ENCODE measurements at regions not wholly inside any gene's neighbourhood (a gene's known extent, or its start where the extent isn't known, plus 50 kb on each side); places are given as distances from the start of the nearest gene placed in this dataset.

DNA sequence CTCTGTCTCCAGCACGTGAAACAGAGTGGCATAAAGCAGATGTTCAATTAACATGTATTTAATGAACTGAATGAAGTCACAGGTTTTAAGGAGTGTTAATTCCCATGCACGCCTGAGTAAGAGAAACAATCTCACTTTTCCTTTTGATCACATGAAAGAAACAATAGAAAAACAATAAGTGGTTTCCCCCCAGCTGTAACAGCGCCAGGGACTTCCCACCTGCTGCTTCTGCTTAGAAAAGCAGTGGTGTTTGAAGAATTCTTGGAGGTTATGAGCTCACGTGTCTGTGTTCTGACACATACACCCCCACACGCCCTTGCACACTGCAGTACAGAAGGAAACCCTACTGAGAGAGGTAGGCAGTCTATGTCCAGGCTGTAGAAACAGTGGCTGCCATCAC is 51.3 kb upstream of the FRMD4A start:
- TF ChIP-seq CTCF (conservative IDR thresholded peaks at IDR 0.05; ENCODE audit: low read length) = no peak
- TF ChIP-seq EZH2phosphoT487 (IDR thresholded peaks at IDR 0.05; ENCODE audit: borderline replicate concordance) = no peak
- Histone ChIP-seq H3K36me3 (ENCODE audit: insufficient read depth, low read length) (no peaks in the 10 kb centered on the region), H2AFZ (ENCODE audit: low read length) (no peak overlapping the region), H3K9me2 (replicated peaks; ENCODE audit: low read depth, low read length) (no peaks in the 10 kb centered on the region), H3K9me3 (ENCODE audit: insufficient read depth, low read depth, low read length) (no peaks in the 10 kb centered on the region), H3K79me2 (ENCODE audit: insufficient read depth, low read length) (no peaks in the 10 kb centered on the region), H3K9ac (ENCODE audit: low read depth, low read length, poor library complexity, severe bottlenecking) (no peak overlapping the region), H3K4me1 (ENCODE audit: insufficient read depth, low read length, poor library complexity, severe bottlenecking) (peaks cover 29% of the 10 kb centered on the region), H3F3A (ENCODE audit: low read depth) (no peaks in the 10 kb centered on the region), H4K20me1 (ENCODE audit: insufficient read depth, low read length, poor library complexity, severe bottlenecking) (no peaks in the 10 kb centered on the region), H3K4me3 (ENCODE audit: low read length, poor library complexity, severe bottlenecking) (no peak overlapping the region), H3K27me3 (ENCODE audit: insufficient read depth, low read length, poor library complexity, severe bottlenecking) (no peaks in the 10 kb centered on the region), H3K4me2 (ENCODE audit: low read depth, low read length, poor library complexity, severe bottlenecking) (no peak overlapping the region)

DNA sequence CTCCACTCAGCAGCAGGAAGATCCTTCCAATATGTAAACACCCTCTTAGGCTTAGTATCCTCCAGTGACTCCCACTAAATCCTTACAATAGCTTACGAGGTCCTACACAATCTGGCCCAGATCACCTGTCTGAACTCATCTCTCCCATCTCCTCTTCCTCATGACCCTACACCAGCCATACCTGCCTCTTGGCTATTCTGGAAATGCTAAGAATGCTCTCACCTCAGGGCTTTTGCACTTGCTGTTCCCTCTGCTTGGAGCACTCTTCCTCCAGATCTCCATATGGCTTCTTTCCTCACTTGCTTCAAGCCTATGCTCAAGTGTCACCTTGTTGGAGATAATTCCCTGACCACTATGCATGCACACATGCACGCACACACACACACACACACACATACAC is 50.8 kb upstream of the FRMD4A start:
- Histone ChIP-seq H3K9ac (ENCODE audit: low read depth, low read length, poor library complexity, severe bottlenecking) (no peak overlapping the region), H3K27me3 (ENCODE audit: insufficient read depth, low read length, poor library complexity, severe bottlenecking) (no peaks in the 10 kb centered on the region), H3K36me3 (ENCODE audit: insufficient read depth, low read length) (no peaks in the 10 kb centered on the region), H3K79me2 (ENCODE audit: insufficient read depth, low read length) (no peaks in the 10 kb centered on the region), H2AFZ (ENCODE audit: low read length) (no peak overlapping the region), H3K9me2 (replicated peaks; ENCODE audit: low read depth, low read length) (no peaks in the 10 kb centered on the region), H3F3A (ENCODE audit: low read depth) (no peaks in the 10 kb centered on the region), H3K9me3 (ENCODE audit: insufficient read depth, low read depth, low read length) (no peaks in the 10 kb centered on the region), H3K4me1 (ENCODE audit: insufficient read depth, low read length, poor library complexity, severe bottlenecking) (peaks cover 29% of the 10 kb centered on the region), H3K4me2 (ENCODE audit: low read depth, low read length, poor library complexity, severe bottlenecking) (no peak overlapping the region), H4K20me1 (ENCODE audit: insufficient read depth, low read length, poor library complexity, severe bottlenecking) (no peaks in the 10 kb centered on the region), H3K4me3 (ENCODE audit: low read length, poor library complexity, severe bottlenecking) (no peak overlapping the region)
- TF ChIP-seq EZH2phosphoT487 (IDR thresholded peaks at IDR 0.05; ENCODE audit: borderline replicate concordance) = no peak
- no peak for TF ChIP-seq CTCF (conservative IDR thresholded peaks at IDR 0.05; ENCODE audit: low read length)

GRCh38 chr10:14380746-14381145 is 50.0 kb upstream of the FRMD4A start:
- Histone ChIP-seq H3K36me3 (ENCODE audit: insufficient read depth, low read length) (no peaks in the 10 kb centered on the region), H2AFZ (ENCODE audit: low read length) (no peak overlapping the region), H3F3A (ENCODE audit: low read depth) (no peaks in the 10 kb centered on the region), H3K4me2 (ENCODE audit: low read depth, low read length, poor library complexity, severe bottlenecking) (no peak overlapping the region), H3K9me3 (ENCODE audit: insufficient read depth, low read depth, low read length) (no peaks in the 10 kb centered on the region), H3K4me1 (ENCODE audit: insufficient read depth, low read length, poor library complexity, severe bottlenecking) (peaks cover 33% of the 10 kb centered on the region), H3K9me2 (replicated peaks; ENCODE audit: low read depth, low read length) (no peaks in the 10 kb centered on the region), H3K27me3 (ENCODE audit: insufficient read depth, low read length, poor library complexity, severe bottlenecking) (no peaks in the 10 kb centered on the region), H3K4me3 (ENCODE audit: low read length, poor library complexity, severe bottlenecking) (no peak overlapping the region), H4K20me1 (ENCODE audit: insufficient read depth, low read length, poor library complexity, severe bottlenecking) (no peaks in the 10 kb centered on the region), H3K9ac (ENCODE audit: low read depth, low read length, poor library complexity, severe bottlenecking) (no peak overlapping the region), H3K79me2 (ENCODE audit: insufficient read depth, low read length) (no peaks in the 10 kb centered on the region)
- no peak for TF ChIP-seq CTCF (conservative IDR thresholded peaks at IDR 0.05; ENCODE audit: low read length)
- no peak for TF ChIP-seq EZH2phosphoT487 (IDR thresholded peaks at IDR 0.05; ENCODE audit: borderline replicate concordance)

Data from Loucy (cell line).